Ascending aorta (tissue), 2 donors: ENCODE measurements at regions not wholly inside any gene's neighbourhood (a gene's known extent, or its start where the extent isn't known, plus 50 kb on each side); places are given as distances from the start of the nearest gene placed in this dataset.
A peak's percentile ranks its signal among the peaks of the same experiment; 100 is the strongest.

Experiments used
- DNase-seq, 2 donors: peaks; one replicate each; pipeline ENCODE4 v3.0.0-alpha.2; 2019; ENCODE audit warnings: low spot score in 2 of 2
- H3K27ac ChIP-seq, 2 donors: fragments of 200-600 bp; sonication (generic); one replicate each; pipeline ENCODE4 v1.5.1; 2016 to 2017; ENCODE audit warnings: mild to moderate bottlenecking in 1 of 2
- H3K27me3 ChIP-seq: fragments of 200-600 bp; sonication (generic); one replicate; pipeline ENCODE4 v1.5.1; 2017
- H3K36me3 ChIP-seq, 2 donors: fragments of 200-600 bp; sonication (generic); one replicate each; pipeline ENCODE4 v1.5.1; 2016
- H3K4me1 ChIP-seq, 2 donors: fragments of 200-600 bp; sonication (generic); one replicate each; pipeline ENCODE4 v1.5.1; 2016 to 2017; ENCODE audit warnings: mild to moderate bottlenecking in 1 of 2
- H3K4me3 ChIP-seq, 2 donors: fragments of 200-600 bp; sonication (generic); one replicate each; pipeline ENCODE4 v1.5.1; 2016 to 2017; ENCODE audit warnings: mild to moderate bottlenecking in 1 of 2
- H3K9me3 ChIP-seq, 2 donors: fragments of 200-600 bp; sonication (generic); one replicate each; pipeline ENCODE4 v1.5.1; 2016
- CTCF ChIP-seq, 3 experiments: fragments of 200-600 bp in 2 of 3; fragments of 450-650 bp in 1 of 3; sonication (generic) in 2 of 3; IDR thresholded peaks; one replicate each; pipeline ENCODE4 v1.5.1; 2016 to 2019; ENCODE audit warnings: antibody characterized with exemption in 3 of 3, mild to moderate bottlenecking in 1 of 3, moderate library complexity in 1 of 3
- intact Hi-C: fragments of 100-400 bp; cut with DNase I; formaldehyde crosslinking; loops from one replicate; pipeline ENCODE4 v1.15.1; 2023

GRCh38 chr9:81395676-81396054, 293.7 kb downstream of the TLE1 start:
- no peak for DNase-seq
- no peaks in the 10 kb centered on the region for H3K4me1 ChIP-seq
- no peaks in the 10 kb centered on the region for H3K36me3 ChIP-seq
- intact Hi-C loops = loop anchor here (10.0 kb wide), 1 partner anchor 311 kb away; no protein-coding TSS in a partner anchor
- H3K27ac ChIP-seq = no peak overlapping the region
- no peak for TF ChIP-seq CTCF (IDR thresholded peaks at IDR 0.05)
- H3K4me3 ChIP-seq = no peak overlapping the region
- H3K27me3 ChIP-seq = no peaks in the 10 kb centered on the region
- no peaks in the 10 kb centered on the region for H3K9me3 ChIP-seq

DNA sequence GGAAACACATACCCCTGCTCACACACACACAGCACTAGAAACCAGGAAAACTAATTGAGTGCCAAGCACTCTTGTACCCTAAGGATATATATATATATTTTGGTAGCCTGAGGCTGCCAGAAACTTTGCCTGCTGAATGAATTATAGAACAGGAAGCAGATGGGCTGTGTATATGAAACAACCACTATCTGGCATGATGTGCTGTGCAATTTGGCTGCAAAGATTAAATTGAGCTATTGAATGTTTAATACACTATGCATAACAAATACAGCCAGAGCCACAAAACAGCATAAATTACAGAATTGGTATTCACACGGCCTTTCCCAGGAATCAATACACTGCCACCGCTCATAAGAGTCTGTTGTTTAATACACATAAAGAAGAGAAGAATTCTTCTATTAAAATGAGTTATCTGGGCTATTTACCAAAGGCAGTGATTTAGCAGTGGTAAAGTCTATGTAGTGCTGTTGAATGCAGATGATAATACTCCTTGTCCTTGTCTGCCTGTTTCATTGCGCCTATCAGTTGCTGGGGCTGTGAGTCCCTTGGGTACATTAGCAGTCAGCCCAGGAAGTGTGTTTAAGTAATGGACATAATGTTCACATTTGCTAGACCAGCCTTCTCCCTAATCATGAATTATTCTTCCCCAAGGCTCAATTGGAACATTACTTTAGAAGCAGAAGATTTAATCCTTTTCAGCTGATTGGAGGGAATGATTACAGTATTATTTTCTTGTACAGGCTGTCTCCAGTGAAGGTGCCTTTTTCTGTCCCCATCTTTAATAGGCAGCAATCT, 294.3 kb downstream of the TLE1 start:
- H3K9me3 ChIP-seq = no peaks in the 10 kb centered on the region
- no peaks in the 10 kb centered on the region for H3K27me3 ChIP-seq
- H3K4me3 ChIP-seq = no peak overlapping the region
- no peak for DNase-seq
- H3K27ac ChIP-seq = no peak overlapping the region
- no peaks in the 10 kb centered on the region for H3K4me1 ChIP-seq
- no peaks in the 10 kb centered on the region for H3K36me3 ChIP-seq
- TF ChIP-seq CTCF (IDR thresholded peaks at IDR 0.05) = no peak
- intact Hi-C loops = loop anchor here (10.0 kb wide), 1 partner anchor 310 kb away; no protein-coding TSS in a partner anchor

- intact Hi-C loops = loop anchor here (10.0 kb wide), 1 partner anchor 309 kb away; no protein-coding TSS in a partner anchor
- no peak for TF ChIP-seq CTCF (IDR thresholded peaks at IDR 0.05)
- DNase-seq = no peak
- Histone ChIP-seq H3K9me3 (no peaks in the 10 kb centered on the region), H3K4me3 (no peak overlapping the region), H3K4me1 (no peaks in the 10 kb centered on the region), H3K27me3 (no peaks in the 10 kb centered on the region), H3K27ac (peak overlapping the region in 1 of 2 donors; percentile 18), H3K36me3 (no peaks in the 10 kb centered on the region)
Observed at GRCh38 chr9:81393985-81394811, 295.1 kb downstream of the TLE1 start.

- Histone ChIP-seq H3K9me3 (no peaks in the 10 kb centered on the region), H3K27ac (no peak overlapping the region), H3K4me3 (no peak overlapping the region), H3K4me1 (no peaks in the 10 kb centered on the region), H3K27me3 (no peaks in the 10 kb centered on the region), H3K36me3 (no peaks in the 10 kb centered on the region)
- no peak for TF ChIP-seq CTCF (IDR thresholded peaks at IDR 0.05)
- intact Hi-C loops = loop anchor here (10.0 kb wide), 1 partner anchor 307 kb away; no protein-coding TSS in a partner anchor
- no peak for DNase-seq
Observed at GRCh38 chr9:81391457-81391825, 297.9 kb downstream of the TLE1 start.

DNA sequence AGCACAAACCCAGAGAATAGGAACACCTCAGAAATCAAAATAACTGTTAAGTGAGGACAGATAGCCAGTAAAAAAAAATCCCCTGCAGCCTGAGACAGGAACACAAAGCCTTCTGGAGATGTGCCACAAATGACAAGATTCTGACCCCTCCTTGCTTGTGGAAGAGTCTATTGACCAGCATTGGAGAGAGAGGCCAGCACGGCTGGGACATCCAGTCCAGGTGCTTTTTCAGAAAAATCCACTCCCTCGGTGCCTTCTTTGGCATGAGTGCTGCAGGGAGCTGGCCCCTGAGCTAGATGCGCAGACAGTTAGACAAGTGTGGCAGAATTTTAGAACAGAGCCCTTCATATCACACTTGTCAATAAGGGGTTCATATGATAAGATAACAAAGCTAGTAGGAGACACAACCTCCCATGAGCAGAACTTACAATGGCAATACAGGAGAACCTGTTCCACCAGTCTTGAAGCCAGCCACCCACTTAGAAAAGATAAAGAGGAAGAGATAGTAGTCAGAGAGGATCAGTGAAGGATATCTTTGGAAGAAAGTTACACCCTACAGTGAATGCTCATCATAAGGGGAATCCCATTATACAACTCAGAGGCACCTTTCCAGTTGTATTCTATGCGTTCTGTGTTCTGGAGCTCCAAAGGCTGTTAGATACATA, 298.4 kb downstream of the TLE1 start:
- Histone ChIP-seq H3K9me3 (no peaks in the 10 kb centered on the region), H3K4me1 (no peaks in the 10 kb centered on the region), H3K27me3 (no peaks in the 10 kb centered on the region), H3K36me3 (no peaks in the 10 kb centered on the region), H3K4me3 (no peak overlapping the region), H3K27ac (no peak overlapping the region)
- DNase-seq = no peak
- no peak for TF ChIP-seq CTCF (IDR thresholded peaks at IDR 0.05)
- intact Hi-C loops = loop anchor here (10.0 kb wide), 1 partner anchor 306 kb away; no protein-coding TSS in a partner anchor
